Amniotic epithelial cell (primary cell): ENCODE measurements at regions not wholly inside any gene's neighbourhood (a gene's known extent, or its start where the extent isn't known, plus 50 kb on each side); places are given as distances from the start of the nearest gene placed in this dataset.

Experiments used
- DNase-seq: peaks from one replicate; pipeline ENCODE4 v3.0.0-alpha.2; 2010; ENCODE audit warnings: low read depth

- DNase-seq: no peak
These were observed 159.5 kb upstream of the CNTN6 start for GRCh38 chr3:933326-933725.

GRCh38 chr3:944786-945185 is 148.0 kb upstream of the CNTN6 start:
- DNase-seq: no peak

- DNase-seq: no peak
These were observed 147.1 kb upstream of the CNTN6 start for GRCh38 chr3:945738-946137.

GRCh38 chr3:952906-953305 is 139.9 kb upstream of the CNTN6 start:
- no peak for DNase-seq

GRCh38 chr3:963255-963654 is 129.6 kb upstream of the CNTN6 start:
- DNase-seq: no peak

- no peak for DNase-seq
These were observed 129.1 kb upstream of the CNTN6 start for GRCh38 chr3:963755-964154.

- DNase-seq: no peak
These were observed 127.0 kb upstream of the CNTN6 start for GRCh38 chr3:965826-966225.

GRCh38 chr3:966341-966740 is 126.5 kb upstream of the CNTN6 start:
- DNase-seq: no peak

GRCh38 chr3:973340-973739 is 119.5 kb upstream of the CNTN6 start:
- DNase-seq: no peak

GRCh38 chr3:976006-976405 is 116.8 kb upstream of the CNTN6 start:
- DNase-seq: no peak

- no peak for DNase-seq
These were observed 111.7 kb upstream of the CNTN6 start for GRCh38 chr3:981156-981555.

- no peak for DNase-seq
These were observed 104.0 kb upstream of the CNTN6 start for GRCh38 chr3:988785-989184.

GRCh38 chr3:992871-993270 is 100.0 kb upstream of the CNTN6 start:
- no peak for DNase-seq

GRCh38 chr3:1002010-1002409 is 90.8 kb upstream of the CNTN6 start:
- no peak for DNase-seq

- DNase-seq: peak; percentile 74
These were observed 85.0 kb upstream of the CNTN6 start for GRCh38 chr3:1007866-1008265.

- DNase-seq: peak; percentile 28
These were observed 82.6 kb upstream of the CNTN6 start for GRCh38 chr3:1010228-1010627.

GRCh38 chr3:1015826-1016225 is 77.0 kb upstream of the CNTN6 start:
- DNase-seq: no peak

GRCh38 chr3:1017870-1018269 is 75.0 kb upstream of the CNTN6 start:
- no peak for DNase-seq

GRCh38 chr3:1019157-1019556 is 73.7 kb upstream of the CNTN6 start:
- no peak for DNase-seq

- peak; percentile 54 for DNase-seq
These were observed 66.4 kb upstream of the CNTN6 start for GRCh38 chr3:1026395-1026794.

GRCh38 chr3:1036207-1036826 is 56.5 kb upstream of the CNTN6 start:
- no peak for DNase-seq

- DNase-seq: peak; percentile 75
These were observed 55.2 kb upstream of the CNTN6 start for GRCh38 chr3:1037631-1038030.
